Activated naive CD8-positive, alpha-beta T cell treated with anti-CD3 and anti-CD28 coated beads for 36 hours (primary cell): ENCODE measurements at regions not wholly inside any gene's neighbourhood (a gene's known extent, or its start where the extent isn't known, plus 50 kb on each side); places are given as distances from the start of the nearest gene placed in this dataset.
A peak's percentile ranks its signal among the peaks of the same experiment; 100 is the strongest.
"Not testable (repeated sequence)": the region's sequence is repeated elsewhere in the genome, so short reads cannot be mapped to it uniquely, and the experiment has no call there.

Source experiments
- DNase-seq: peaks from one replicate; pipeline ENCODE4 v3.0.0; 2021
- H3K27ac Mint-ChIP-seq: one replicate; pipeline ENCODE4 v1.8.0; 2022; ENCODE audit warnings: mild to moderate bottlenecking, moderate library complexity, mixed read lengths
- H3K27me3 Mint-ChIP-seq: one replicate; pipeline ENCODE4 v1.8.0; 2022; ENCODE audit warnings: mild to moderate bottlenecking, mixed read lengths
- H3K36me3 Mint-ChIP-seq: one replicate; pipeline ENCODE4 v1.8.0; 2021; ENCODE audit warnings: mild to moderate bottlenecking, mixed read lengths
- H3K4me1 Mint-ChIP-seq: one replicate; pipeline ENCODE4 v1.8.0; 2021; ENCODE audit warnings: mixed read lengths
- H3K4me3 Mint-ChIP-seq: one replicate; pipeline ENCODE4 v1.8.0; 2022; ENCODE audit warnings: mild to moderate bottlenecking, moderate library complexity, mixed read lengths
- H3K9me3 Mint-ChIP-seq: one replicate; pipeline ENCODE4 v1.8.0; 2022; ENCODE audit warnings: mixed read lengths

- H3K27ac Mint-ChIP-seq, H3K36me3 Mint-ChIP-seq, H3K27me3 Mint-ChIP-seq, DNase-seq, H3K9me3 Mint-ChIP-seq, H3K4me1 Mint-ChIP-seq, H3K4me3 Mint-ChIP-seq: not testable (repeated sequence)
These were observed 150.4 kb downstream of the KLF6 start for GRCh38 chr10:3634646-3635045.

- Mint-ChIP-seq H3K9me3 (peaks cover 2% of the 10 kb centered on the region), H3K4me3 (no peak overlapping the region)
These were observed 153.2 kb downstream of the KLF6 start for GRCh38 chr10:3631701-3632330.

GRCh38 chr10:3631291-3631690 is 153.7 kb downstream of the KLF6 start:
- H3K27me3 Mint-ChIP-seq: no peaks in the 10 kb centered on the region
- H3K27ac Mint-ChIP-seq: no peak overlapping the region
- H3K4me3 Mint-ChIP-seq: no peak overlapping the region
- peaks cover 2% of the 10 kb centered on the region for H3K9me3 Mint-ChIP-seq
- no peaks in the 10 kb centered on the region for H3K4me1 Mint-ChIP-seq
- no peak for DNase-seq
- H3K36me3 Mint-ChIP-seq: no peaks in the 10 kb centered on the region

More at GRCh38 chr10:3631701-3632330, 153.2 kb downstream of the KLF6 start:
- Mint-ChIP-seq H3K36me3 (no peaks in the 10 kb centered on the region), H3K27me3 (no peaks in the 10 kb centered on the region), H3K27ac (no peak overlapping the region), H3K4me1 (no peaks in the 10 kb centered on the region)
- no peak for DNase-seq

- peaks cover 17% of the 10 kb centered on the region for H3K4me1 Mint-ChIP-seq
- H3K9me3 Mint-ChIP-seq: peaks cover 5% of the 10 kb centered on the region
- peaks cover 7% of the 10 kb centered on the region for H3K27me3 Mint-ChIP-seq
- no peak overlapping the region for H3K4me3 Mint-ChIP-seq
- H3K27ac Mint-ChIP-seq: no peak overlapping the region
- DNase-seq: no peak
- no peaks in the 10 kb centered on the region for H3K36me3 Mint-ChIP-seq
These were observed 158.9 kb downstream of the KLF6 start for GRCh38 chr10:3625959-3626751.

- Mint-ChIP-seq H3K4me3 (no peak overlapping the region), H3K4me1 (peaks cover 17% of the 10 kb centered on the region), H3K27ac (no peak overlapping the region), H3K27me3 (peaks cover 13% of the 10 kb centered on the region), H3K9me3 (peaks cover 14% of the 10 kb centered on the region), H3K36me3 (peaks cover 8% of the 10 kb centered on the region)
- no peak for DNase-seq
These were observed 160.6 kb downstream of the KLF6 start for GRCh38 chr10:3624367-3624766.

GRCh38 chr10:3623746-3624145 is 161.3 kb downstream of the KLF6 start:
- Mint-ChIP-seq H3K36me3 (peaks cover 8% of the 10 kb centered on the region), H3K27ac (no peak overlapping the region), H3K27me3 (peaks cover 13% of the 10 kb centered on the region), H3K4me3 (no peak overlapping the region), H3K9me3 (peaks cover 14% of the 10 kb centered on the region), H3K4me1 (peaks cover 17% of the 10 kb centered on the region)
- DNase-seq: no peak

GRCh38 chr10:3622845-3623621 is 162.0 kb downstream of the KLF6 start:
- Mint-ChIP-seq H3K36me3 (peaks cover 8% of the 10 kb centered on the region), H3K27ac (peak overlapping the region; percentile 82), H3K4me3 (no peak overlapping the region), H3K27me3 (peaks cover 13% of the 10 kb centered on the region), H3K4me1 (peaks cover 17% of the 10 kb centered on the region), H3K9me3 (peaks cover 12% of the 10 kb centered on the region)
- DNase-seq: peak; percentile 24

GRCh38 chr10:3622427-3622826 is 162.6 kb downstream of the KLF6 start:
- Mint-ChIP-seq H3K4me3 (no peak overlapping the region), H3K9me3 (peaks cover 12% of the 10 kb centered on the region), H3K27me3 (peaks cover 13% of the 10 kb centered on the region), H3K36me3 (peaks cover 8% of the 10 kb centered on the region), H3K4me1 (peaks cover 17% of the 10 kb centered on the region), H3K27ac (peak overlapping the region; percentile 82)
- DNase-seq: peak; percentile 18

- Mint-ChIP-seq H3K27me3 (peaks cover 13% of the 10 kb centered on the region), H3K4me3 (no peak overlapping the region), H3K9me3 (peaks cover 12% of the 10 kb centered on the region), H3K4me1 (peaks cover 17% of the 10 kb centered on the region), H3K36me3 (peaks cover 8% of the 10 kb centered on the region), H3K27ac (no peak overlapping the region)
- no peak for DNase-seq
These were observed 164.2 kb downstream of the KLF6 start for GRCh38 chr10:3620818-3621217.

GRCh38 chr10:3619241-3619640 is 165.8 kb downstream of the KLF6 start:
- H3K4me1 Mint-ChIP-seq: peaks cover 17% of the 10 kb centered on the region
- H3K4me3 Mint-ChIP-seq: no peak overlapping the region
- H3K27me3 Mint-ChIP-seq: peaks cover 6% of the 10 kb centered on the region
- H3K27ac Mint-ChIP-seq: no peak overlapping the region
- peaks cover 8% of the 10 kb centered on the region for H3K36me3 Mint-ChIP-seq
- DNase-seq: no peak
- H3K9me3 Mint-ChIP-seq: peaks cover 12% of the 10 kb centered on the region

GRCh38 chr10:3616880-3617279 is 168.1 kb downstream of the KLF6 start:
- Mint-ChIP-seq H3K9me3 (peaks cover 18% of the 10 kb centered on the region), H3K4me1 (peaks cover 3% of the 10 kb centered on the region), H3K36me3 (peaks cover 12% of the 10 kb centered on the region), H3K4me3 (no peak overlapping the region), H3K27me3 (peaks cover 6% of the 10 kb centered on the region), H3K27ac (no peak overlapping the region)
- no peak for DNase-seq

- Mint-ChIP-seq H3K9me3 (peaks cover 25% of the 10 kb centered on the region), H3K4me3 (no peak overlapping the region), H3K4me1 (no peaks in the 10 kb centered on the region), H3K27ac (no peak overlapping the region), H3K27me3 (no peaks in the 10 kb centered on the region), H3K36me3 (peaks cover 9% of the 10 kb centered on the region)
- DNase-seq: no peak
These were observed 171.7 kb downstream of the KLF6 start for GRCh38 chr10:3613318-3613717.

GRCh38 chr10:3612183-3613001 is 172.6 kb downstream of the KLF6 start:
- peaks cover 11% of the 10 kb centered on the region for H3K36me3 Mint-ChIP-seq
- no peaks in the 10 kb centered on the region for H3K27me3 Mint-ChIP-seq
- H3K4me1 Mint-ChIP-seq: no peaks in the 10 kb centered on the region
- DNase-seq: no peak
- no peak overlapping the region for H3K4me3 Mint-ChIP-seq
- H3K27ac Mint-ChIP-seq: no peak overlapping the region
- peaks cover 32% of the 10 kb centered on the region for H3K9me3 Mint-ChIP-seq

- no peak for DNase-seq
- Mint-ChIP-seq H3K36me3 (peaks cover 7% of the 10 kb centered on the region), H3K4me3 (no peak overlapping the region), H3K4me1 (no peaks in the 10 kb centered on the region), H3K9me3 (peaks cover 32% of the 10 kb centered on the region), H3K27ac (no peak overlapping the region), H3K27me3 (peaks cover 3% of the 10 kb centered on the region)
These were observed 178.7 kb downstream of the KLF6 start for GRCh38 chr10:3606309-3606708.
